ENCODE measurements at regions not wholly inside any gene's neighbourhood (a gene's known extent, or its start where the extent isn't known, plus 50 kb on each side); places are given as distances from the start of the nearest gene placed in this dataset.

DNA sequence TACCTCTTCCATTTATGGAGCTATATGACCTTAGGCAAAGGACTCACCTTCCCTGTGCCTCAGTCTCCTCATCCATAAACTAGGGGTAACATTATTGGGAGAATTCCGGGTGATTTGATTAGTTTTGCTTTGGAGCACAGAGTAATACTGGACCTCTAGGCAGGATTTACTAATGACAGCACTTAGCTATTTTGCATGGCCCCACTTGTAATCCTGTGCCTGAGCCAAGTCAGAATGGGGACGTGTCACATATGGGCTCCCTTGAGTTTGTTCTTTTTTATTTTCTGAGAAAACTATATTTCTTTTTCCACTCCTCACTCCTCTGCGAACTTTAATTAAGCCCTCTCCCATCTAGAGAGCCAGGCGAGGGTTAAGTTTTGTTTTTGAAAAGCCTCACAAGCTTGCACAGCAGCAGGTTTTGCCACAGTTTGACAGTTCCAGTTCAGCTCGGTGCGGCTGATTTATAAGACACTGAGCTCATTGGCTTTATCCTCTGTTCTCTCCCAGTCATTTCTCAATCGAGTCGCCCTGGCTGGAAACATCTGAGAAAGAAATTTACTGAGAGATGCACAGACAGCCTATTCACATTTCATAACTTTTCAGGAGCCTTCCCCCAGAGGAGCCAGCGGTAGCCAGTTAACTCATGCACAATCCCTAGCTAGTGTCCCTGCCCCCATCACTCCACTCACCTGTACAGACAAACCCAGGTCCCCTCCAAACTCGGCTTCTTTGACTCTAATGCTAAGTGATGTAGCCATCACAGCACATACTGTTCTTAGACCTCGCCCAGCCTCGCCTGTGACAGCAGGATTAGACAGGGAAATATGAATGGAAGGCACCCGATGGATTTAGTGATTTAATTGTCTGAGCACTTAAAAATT lies 441.9 kb upstream of the NPVF start:
- TF ChIP-seq POLR2AphosphoS5 (IDR thresholded peaks at IDR 0.05; ENCODE audit: low read depth, low read length) = no peak
- TF ChIP-seq POLR2A (IDR thresholded peaks at IDR 0.05; ENCODE audit: low read depth, low read length) = no peak
